ENCODE measurements at regions not wholly inside any gene's neighbourhood (a gene's known extent, or its start where the extent isn't known, plus 50 kb on each side); places are given as distances from the start of the nearest gene placed in this dataset.

DNA sequence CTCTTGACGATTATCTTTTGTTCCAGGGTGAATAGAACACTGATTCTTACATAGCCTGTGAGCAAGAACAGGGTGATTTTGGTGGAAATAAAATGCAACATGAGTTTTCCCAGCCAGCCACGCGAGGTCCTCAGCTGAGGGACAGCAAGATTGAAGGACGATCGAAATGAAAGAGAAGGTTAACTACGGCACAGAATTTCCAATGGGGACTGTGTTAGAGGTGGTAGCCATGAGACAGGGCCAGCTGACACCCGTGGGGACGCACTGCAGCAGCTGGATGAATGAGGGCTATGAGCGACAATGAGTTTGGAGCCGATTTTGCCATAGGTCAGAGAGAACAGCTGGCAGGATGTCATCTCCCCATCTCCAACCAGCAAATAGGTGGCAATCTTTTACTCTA, 243.4 kb upstream of the PELI2 start:
- TF ChIP-seq CTCF (IDR thresholded peaks at IDR 0.05): no peak
- no peak for TF ChIP-seq POLR2A (IDR thresholded peaks at IDR 0.05)

Measured in uterus (tissue), 2 donors.